ENCODE measurements at regions not wholly inside any gene's neighbourhood (a gene's known extent, or its start where the extent isn't known, plus 50 kb on each side); places are given as distances from the start of the nearest gene placed in this dataset.
A peak's percentile ranks its signal among the peaks of the same experiment; 100 is the strongest.
"Not testable (repeated sequence)": the region's sequence is repeated elsewhere in the genome, so short reads cannot be mapped to it uniquely, and the experiment has no call there.

DNA sequence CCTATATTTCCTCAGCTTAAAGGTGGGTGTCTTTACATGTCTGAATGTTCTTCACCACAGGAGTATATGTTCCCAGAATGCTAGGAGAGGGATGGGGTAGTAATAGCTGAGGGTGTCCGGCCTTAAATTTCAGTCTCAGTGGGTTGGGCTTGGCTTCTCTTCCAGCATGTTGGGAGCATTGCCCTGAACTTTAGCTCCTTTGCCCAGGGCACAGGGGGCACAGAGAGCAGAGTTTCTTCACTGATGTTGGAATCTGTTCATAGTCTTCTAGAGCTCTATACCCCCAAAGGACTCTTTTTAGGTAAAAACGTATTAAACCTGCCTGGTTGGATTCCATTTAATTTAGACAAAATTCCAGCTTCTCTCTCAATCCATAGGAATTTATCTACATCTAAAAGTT is 154.4 kb upstream of the GCFC2 start:
- H3K4me3 ChIP-seq (ENCODE audit: low read depth, low read length), result no peak overlapping the region
- in situ Hi-C loops (cut with HindIII; ENCODE audit: low sequenced_read_pairs), result no loop called here
- TF ChIP-seq, protein P1, sequence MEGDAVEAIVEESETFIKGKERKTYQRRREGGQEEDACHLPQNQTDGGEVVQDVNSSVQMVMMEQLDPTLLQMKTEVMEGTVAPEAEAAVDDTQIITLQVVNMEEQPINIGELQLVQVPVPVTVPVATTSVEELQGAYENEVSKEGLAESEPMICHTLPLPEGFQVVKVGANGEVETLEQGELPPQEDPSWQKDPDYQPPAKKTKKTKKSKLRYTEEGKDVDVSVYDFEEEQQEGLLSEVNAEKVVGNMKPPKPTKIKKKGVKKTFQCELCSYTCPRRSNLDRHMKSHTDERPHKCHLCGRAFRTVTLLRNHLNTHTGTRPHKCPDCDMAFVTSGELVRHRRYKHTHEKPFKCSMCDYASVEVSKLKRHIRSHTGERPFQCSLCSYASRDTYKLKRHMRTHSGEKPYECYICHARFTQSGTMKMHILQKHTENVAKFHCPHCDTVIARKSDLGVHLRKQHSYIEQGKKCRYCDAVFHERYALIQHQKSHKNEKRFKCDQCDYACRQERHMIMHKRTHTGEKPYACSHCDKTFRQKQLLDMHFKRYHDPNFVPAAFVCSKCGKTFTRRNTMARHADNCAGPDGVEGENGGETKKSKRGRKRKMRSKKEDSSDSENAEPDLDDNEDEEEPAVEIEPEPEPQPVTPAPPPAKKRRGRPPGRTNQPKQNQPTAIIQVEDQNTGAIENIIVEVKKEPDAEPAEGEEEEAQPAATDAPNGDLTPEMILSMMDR (IDR thresholded peaks at IDR 0.05; ENCODE audit: low read depth, low read length, missing control alignments), result no peak
- DNase-seq (ENCODE audit: low read depth), result no peak

DNA sequence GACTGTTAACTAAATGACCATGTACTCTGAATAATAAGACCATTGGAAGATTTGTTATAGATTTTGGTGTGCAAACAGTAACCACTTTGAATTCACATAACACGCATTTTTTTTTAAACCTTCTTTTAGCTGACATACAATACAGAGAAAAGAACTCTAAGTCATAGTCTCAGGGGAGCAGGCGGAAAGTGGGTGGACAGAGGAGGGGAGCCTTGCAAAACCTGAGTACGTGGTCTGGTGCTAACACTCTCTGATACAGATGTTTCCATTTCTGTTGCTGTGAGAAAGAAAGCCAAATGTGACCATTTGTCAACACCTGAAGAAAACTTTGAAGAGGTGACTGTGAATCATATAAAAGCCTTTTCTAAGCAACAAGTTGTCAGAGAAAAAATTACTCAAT is 151.8 kb upstream of the GCFC2 start:
- no peak for DNase-seq (ENCODE audit: low read depth)
- TF ChIP-seq, protein P1 (IDR thresholded peaks at IDR 0.05; ENCODE audit: low read depth, low read length, missing control alignments), result no peak
- in situ Hi-C loops (cut with HindIII; ENCODE audit: low sequenced_read_pairs), result no loop called here
- H3K4me3 ChIP-seq (ENCODE audit: low read depth, low read length), result no peak overlapping the region

- in situ Hi-C loops (cut with HindIII; ENCODE audit: low sequenced_read_pairs), result no loop called here
- TF ChIP-seq, protein P1 (IDR thresholded peaks at IDR 0.05; ENCODE audit: low read depth, low read length, missing control alignments), result no peak
- DNase-seq (ENCODE audit: low read depth), result peak; percentile 22
- H3K4me3 ChIP-seq (ENCODE audit: low read depth, low read length), result no peak overlapping the region
Measured at GRCh38 chr2:75853436-75853835, 142.7 kb upstream of the GCFC2 start.

GRCh38 chr2:75852639-75853038 is 141.9 kb upstream of the GCFC2 start:
- H3K4me3 ChIP-seq (ENCODE audit: low read depth, low read length), result no peak overlapping the region
- TF ChIP-seq, protein P1 (IDR thresholded peaks at IDR 0.05; ENCODE audit: low read depth, low read length, missing control alignments), result no peak
- DNase-seq (ENCODE audit: low read depth), result no peak
- in situ Hi-C loops (cut with HindIII; ENCODE audit: low sequenced_read_pairs), result no loop called here

DNA sequence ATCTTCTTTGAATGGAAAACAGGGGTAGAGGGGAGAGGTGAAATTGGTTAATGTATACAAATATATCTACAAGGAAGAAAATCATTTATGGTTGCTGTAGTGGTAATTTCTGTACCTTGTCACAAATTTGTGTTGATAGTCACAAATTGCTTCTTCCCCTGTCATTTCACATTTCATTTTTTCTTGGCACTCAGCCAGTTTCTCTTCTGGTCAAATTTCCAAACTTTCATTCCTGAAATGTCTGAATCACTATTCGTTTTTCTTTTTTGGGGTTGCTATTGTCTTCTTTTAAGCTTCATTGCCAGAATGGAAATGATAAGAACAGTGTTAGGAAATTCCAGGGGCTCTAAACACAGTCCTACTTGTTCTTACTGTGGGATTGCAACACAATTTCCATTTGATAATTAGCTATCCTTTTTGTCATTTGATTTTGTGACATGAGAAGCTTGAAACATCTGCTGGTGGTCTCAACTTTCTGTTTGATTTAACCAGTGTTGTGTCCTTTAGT is 136.0 kb upstream of the GCFC2 start:
- TF ChIP-seq, protein P1 (IDR thresholded peaks at IDR 0.05; ENCODE audit: low read depth, low read length, missing control alignments), result no peak
- no peak overlapping the region for H3K4me3 ChIP-seq (ENCODE audit: low read depth, low read length)
- DNase-seq (ENCODE audit: low read depth), result no peak
- in situ Hi-C loops (cut with HindIII; ENCODE audit: low sequenced_read_pairs), result no loop called here

- in situ Hi-C loops (cut with HindIII; ENCODE audit: low sequenced_read_pairs), result no loop called here
- DNase-seq (ENCODE audit: low read depth), result peak; percentile 55
- H3K4me3 ChIP-seq (ENCODE audit: low read depth, low read length), result no peak overlapping the region
- TF ChIP-seq, protein P1 (IDR thresholded peaks at IDR 0.05; ENCODE audit: low read depth, low read length, missing control alignments), result no peak
Measured at GRCh38 chr2:75844651-75845050, 133.9 kb upstream of the GCFC2 start.

DNA sequence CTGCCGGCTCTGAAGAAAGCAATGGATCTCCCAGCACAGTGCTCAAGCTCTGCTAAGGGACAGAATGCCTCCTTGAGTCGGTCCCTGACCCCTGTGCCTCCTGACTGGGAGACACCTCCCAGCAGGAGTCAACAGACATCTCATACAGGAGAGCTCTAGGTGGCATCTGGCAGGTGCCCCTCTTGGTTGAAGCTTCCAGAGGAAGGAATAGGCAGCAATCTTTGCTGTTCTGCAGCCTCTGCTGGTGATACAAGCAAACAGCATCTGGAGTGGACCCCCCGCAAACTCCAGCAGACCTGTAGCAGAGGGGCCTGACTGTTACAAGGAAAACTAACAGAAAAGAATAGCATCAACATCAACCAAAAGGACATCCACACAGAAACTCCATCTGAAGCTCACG is 123.9 kb upstream of the GCFC2 start:
- in situ Hi-C loops (cut with HindIII; ENCODE audit: low sequenced_read_pairs); H3K4me3 ChIP-seq (ENCODE audit: low read depth, low read length); DNase-seq (ENCODE audit: low read depth): not testable (repeated sequence)

Measured in astrocyte of the cerebellum (primary cell).